GM19324 (cell line): ENCODE measurements at regions not wholly inside any gene's neighbourhood (a gene's known extent, or its start where the extent isn't known, plus 50 kb on each side); places are given as distances from the start of the nearest gene placed in this dataset.

Experiments used
- ATAC-seq: cut with Tn5 transposase; IDR thresholded peaks from one replicate; pipeline ENCODE4 v1.9.1; 2021; ENCODE audit warnings: mild to moderate bottlenecking, moderate library complexity; ENCODE audit not compliant: unreplicated experiment, low FRiP score

DNA sequence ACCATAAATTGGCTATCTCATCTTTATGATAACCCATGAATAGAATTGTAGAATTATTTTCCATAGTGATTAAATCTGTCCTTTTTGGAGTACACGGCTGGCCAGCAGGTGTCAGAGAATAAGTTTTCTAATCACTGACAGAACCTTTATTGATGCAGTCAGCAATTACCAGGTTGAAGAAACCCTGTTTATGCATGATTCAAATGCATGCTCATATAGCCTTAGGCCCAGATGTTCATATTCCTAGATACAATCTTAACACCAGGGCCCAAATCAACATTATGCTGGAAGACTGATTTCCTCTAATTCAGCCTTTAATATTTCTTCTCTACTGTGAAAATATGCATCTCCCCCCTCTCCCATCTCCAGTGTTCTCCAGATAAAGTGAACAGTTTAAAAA lies 243.5 kb upstream of the DCBLD2 start:
- no peak for ATAC-seq

DNA sequence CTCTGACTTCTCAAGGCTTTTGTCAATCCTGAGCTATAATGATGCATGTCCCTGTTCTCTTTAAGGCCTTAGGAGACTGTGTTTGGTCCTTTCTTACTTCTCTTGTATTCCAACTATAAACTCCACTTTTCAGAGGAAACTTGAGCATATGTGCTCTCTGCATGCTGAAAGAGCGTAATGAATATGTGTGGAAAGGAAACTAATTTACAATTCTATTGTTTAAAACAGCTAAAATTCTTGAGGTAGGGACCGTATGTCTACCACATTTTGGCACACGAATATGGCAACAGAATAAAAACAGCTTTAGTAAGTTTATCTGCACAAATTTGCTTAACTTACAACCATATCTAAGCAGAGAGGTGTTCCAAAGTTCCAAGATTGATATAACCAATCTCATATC lies 242.0 kb upstream of the DCBLD2 start:
- ATAC-seq, result no peak

DNA sequence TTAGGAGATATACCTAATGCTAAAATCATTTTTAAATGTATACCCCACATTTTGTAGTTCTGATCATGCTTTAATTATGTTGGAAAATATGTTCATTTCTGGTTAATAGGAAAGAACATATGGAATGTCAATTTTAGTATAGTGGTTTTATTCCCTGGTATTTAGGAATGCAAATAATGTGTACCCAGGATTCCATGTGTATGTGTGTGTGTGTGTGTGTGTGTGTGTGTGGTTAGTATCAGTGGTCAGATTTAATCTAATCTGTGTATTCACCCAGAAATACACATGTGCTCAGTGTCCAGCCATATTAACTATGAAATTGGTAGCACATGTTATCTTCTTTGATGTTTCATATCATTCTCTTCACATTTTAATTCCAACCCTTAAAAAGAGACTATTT lies 233.5 kb upstream of the DCBLD2 start:
- no peak for ATAC-seq

DNA sequence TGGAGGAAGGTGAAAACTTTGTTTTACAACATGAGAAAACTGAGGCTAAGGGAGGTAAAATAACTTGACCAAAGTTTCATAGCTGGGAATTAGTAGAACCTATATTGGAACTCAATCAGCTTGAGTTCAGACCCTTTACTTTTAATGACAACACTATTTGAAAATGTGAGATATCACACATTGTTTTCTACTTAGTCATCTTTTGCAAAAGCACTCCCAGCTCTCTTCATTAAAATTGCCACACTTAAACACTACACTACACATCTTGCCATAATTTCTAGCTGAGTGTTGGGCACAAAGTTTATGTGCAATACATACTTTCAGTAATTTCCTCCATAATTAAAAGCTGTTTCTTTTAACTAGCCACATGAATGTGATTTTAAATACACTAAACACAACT lies 230.4 kb upstream of the DCBLD2 start:
- no peak for ATAC-seq

DNA sequence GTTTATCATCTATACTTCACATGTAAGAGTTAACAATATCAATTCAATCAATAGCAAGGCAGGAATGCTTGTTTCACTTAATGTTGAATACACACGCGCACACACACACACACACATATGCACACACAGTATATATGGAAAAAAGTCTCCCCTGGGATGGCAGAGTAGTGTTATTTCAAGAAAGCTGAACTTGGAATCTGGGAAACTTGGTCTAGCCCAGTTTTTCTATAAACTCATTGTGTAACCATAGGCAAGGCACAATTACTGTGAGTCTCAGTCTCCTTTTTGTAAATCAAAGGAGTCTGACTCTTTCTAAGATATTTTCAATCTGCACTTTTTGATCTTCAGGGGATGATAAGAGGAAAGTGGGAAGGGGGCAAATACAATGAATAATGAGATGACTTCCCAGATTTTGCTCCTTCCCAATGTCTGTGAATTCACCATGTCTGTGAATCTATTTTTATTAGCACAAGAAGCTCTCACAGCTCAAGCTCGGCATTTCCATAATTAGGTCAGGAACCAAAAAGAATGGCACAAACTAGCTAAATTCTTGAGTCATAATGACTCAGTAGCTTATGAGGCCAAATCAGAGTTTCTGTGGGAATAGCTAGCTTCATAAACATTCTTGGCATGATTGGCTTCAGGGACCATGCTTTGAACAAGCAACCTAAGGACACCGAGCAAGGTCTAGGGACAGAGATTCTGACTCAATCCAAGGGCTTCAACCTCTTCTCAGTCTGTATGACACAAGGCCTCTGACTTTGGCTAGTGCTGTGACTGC lies 227.4 kb upstream of the DCBLD2 start:
- no peak for ATAC-seq

DNA sequence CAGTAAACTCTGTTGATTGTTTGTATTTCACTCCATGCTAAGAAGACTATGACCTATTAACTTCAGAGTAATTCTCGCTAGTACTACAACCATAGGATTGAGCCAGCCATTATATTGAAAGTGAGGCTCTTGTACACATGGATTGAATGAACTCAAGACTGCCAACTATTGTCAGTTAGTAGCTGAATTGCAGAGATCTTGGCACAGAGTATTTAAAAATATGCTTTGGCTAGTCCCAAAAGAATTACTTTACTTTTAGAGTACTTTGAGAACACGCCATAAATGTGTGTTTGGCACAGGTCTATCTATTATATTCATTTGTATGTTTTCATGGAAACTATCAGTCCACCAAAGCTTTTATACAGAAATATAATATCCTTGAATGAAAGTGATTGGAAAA lies 226.7 kb upstream of the DCBLD2 start:
- no peak for ATAC-seq

DNA sequence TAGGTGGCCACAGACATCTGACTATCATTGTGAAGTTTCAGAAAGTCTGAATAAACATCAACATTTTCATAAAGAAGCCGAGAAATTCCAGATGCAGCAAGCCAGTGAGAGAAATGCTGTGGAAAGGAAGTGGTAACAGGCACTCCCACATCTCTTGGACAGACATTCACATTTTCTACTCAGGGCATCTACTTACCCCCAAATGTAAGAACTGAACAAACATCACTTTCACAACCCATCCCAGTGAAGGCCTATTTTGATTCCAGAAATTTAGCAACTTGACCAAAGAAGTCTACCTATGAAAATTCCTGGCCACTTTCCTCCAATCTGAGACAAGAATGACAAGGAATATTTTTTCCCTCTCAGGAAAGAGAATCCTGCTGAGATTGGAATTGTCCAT lies 224.8 kb upstream of the DCBLD2 start:
- no peak for ATAC-seq

DNA sequence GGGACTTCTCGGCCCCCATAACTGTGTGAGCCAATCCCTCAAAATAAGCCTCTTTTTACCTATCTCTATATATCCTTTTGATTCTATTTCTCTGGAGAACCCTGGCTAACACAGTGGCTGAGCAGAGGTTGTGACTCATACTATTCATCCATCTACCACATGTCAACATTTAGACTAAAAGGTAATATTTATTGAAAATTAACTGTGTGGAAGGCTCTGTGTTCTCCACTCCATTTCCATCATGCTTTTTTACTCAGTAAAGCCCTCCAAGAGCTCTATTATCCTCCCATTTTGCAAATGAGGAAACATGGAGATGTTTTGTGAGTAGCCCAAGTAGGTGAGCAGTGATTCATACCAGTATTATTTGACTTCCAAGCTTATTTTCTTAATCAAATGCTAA lies 217.9 kb upstream of the DCBLD2 start:
- no peak for ATAC-seq

DNA sequence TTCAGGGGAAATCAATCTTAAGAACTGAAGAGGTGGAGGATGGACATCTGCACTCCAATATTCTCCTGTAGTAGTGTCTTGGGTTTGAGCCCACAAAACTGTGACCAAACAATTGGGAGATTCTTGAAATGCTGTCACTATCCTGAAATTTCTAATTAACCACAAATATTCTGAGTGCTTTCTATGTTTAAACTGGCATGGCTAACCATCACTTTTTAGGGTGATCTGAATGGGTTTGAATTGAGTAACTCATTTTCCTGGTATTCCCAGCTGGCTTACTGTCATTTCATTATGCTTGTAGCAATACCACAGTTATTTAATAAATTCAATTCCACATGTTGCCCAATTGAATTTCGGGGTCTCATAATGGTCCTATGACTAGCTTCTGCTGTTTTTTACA lies 216.9 kb upstream of the DCBLD2 start:
- no peak for ATAC-seq

DNA sequence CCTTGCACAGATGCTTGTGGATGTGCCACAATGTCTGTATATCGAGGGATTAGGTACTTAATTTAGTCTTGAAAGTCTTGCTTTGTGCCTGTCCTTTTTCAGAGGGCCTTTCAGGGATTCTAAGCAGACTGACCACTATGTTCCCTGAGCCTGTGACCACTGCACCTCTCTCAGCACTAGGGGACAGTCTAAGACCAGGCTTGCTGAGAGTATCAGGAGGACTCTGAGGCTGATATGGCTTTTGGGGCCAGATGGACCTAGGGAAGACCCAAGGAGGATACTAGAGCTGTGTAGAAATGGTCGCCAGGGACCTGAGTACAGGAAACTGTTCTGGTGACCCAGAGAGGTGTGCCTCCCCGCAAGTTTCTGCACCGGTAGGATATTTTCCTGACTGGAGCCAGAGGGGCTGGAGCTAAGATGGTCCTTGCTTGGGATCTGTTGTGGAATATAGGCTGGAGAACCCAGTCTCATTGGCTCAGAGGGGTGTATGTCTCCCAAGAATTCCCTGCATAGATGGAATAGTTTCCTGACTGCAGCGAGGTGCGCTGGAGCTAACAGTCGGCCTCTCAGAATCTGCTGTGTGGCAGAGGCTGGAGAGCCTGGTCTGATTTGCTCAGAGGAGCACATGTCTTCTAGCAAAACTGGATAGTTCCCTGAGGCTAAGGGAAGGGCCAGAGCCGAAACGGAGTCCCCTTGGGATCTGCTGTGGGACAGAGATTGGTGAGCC lies 213.2 kb upstream of the DCBLD2 start:
- no peak for ATAC-seq

DNA sequence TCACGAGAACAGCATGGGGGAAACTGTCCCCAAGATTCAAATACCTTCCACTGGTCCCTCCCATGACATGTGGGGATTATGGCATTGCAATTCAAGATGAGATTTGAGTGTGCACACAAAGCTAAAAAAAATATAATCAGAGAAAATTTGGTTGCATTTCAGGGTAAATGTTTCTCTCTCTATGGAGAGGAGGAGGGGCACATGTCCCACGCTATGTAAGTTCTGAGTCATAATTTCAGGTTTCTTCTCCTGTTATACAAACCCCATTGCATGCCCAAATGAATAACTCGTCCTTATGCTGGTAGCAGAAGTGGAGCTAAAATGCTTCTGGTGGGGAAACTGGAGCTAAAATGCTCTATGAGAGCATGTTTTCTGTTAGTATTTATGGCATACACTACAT lies 209.7 kb upstream of the DCBLD2 start:
- no peak for ATAC-seq

DNA sequence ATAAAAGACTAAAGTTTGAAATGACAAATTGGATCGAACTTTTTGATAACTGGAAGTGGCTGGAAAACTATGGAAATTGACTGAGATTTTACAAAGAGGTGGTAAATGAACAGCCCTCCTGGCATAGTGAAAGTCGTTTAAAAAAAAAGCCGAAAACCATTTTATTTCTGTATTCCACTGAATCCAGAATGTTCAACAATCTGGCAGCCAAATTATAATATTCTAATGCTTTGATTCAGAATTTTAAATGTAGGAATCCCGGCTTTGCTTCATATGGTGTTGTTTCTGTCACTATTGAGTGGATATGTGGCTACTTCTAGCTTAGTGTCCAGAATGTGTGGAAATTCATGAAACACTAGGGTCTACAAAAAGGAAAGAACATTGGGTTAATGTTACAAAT lies 208.9 kb upstream of the DCBLD2 start:
- no peak for ATAC-seq

DNA sequence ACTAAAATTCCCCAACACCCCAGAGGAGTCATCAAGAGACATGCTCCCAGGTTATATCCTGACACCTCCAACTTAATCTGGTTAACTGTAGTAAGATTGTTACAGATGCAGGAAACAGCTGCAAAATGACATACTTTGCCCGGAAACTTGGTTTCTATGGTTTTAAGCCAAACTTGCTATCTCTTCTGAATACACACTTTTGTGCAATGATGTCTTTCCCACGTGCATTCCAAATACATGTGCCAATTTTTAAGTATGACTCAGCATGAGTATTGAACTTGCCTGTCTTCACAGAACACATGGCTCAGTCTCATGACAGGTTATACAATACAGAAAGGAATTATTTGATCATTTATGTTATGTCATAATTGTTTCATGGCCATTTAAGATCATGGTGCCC lies 207.0 kb upstream of the DCBLD2 start:
- ATAC-seq, result no peak

DNA sequence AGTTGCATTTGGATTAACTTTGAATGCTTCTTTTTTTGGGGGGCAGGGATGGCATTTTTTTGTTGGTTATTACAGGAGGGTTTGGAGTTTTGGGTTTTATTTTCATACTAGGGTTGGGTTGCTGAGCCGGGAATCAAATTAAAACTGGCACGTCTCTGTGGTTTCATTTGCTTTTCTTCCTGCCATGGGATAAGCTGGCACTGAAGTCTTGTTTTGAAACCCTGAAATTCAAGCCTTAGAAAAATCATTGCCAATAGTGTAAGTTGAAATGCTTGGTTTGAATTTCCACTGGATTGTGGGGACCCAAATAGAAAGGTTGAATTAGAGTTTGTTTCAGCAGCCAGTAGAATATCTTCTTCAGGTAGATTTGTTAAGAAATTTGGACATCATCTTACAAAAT lies 193.1 kb upstream of the DCBLD2 start:
- no peak for ATAC-seq

DNA sequence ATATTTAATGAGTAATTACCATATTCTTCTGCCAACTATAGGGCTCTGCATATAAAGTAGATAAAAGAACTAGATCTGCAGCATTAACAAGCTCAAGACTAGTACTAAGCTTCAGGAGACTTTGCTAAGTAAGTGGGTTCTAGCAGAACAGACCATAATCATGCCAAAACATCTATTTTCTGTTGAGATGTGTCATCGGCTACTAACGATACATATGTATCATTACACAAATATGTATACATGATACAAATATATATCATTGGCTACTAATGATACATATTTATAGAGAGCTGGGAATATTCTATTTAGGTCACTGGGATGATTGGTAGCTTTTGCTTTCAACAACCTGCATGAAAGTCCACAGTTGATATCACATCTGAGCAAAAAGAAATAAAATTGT lies 185.8 kb upstream of the DCBLD2 start:
- ATAC-seq, result no peak

DNA sequence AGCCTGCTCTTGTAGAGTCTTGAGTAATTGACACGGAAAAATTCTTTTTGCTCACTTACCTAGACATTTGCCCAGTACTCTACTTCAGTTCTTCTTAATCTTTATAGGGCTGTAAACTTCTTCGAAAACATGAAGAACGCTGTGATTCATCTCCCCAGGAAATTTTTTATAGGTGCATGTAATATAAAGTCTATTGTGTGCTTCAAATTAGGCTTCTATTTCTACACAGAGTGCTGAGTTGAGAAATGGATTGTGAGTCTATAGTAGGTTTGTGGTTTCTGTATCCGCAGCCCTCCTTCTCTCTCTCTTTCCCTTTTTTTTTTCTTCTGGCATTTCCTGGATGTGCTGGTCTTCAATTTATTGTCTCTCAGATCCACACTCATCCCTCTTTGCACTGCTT lies 183.3 kb upstream of the DCBLD2 start:
- ATAC-seq, result no peak

DNA sequence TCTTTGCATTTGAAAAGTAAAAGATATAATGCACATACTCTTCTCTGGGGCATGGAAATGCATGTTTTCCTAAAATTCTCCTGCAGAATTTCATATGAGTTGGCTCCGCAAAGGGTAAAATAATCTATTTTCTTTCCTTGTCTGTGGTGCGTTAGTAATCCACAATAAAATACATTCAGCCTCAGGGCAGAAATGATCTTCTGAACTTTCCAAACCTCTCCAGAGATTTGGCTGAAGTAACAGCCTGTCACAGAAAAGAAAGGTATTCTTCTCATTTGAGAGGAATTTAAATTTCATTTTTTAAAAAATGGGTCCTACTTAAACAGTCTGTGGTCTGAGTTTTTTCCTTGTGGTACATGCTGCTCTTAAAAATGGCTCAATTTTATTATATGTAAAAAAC lies 182.7 kb upstream of the DCBLD2 start:
- no peak for ATAC-seq

DNA sequence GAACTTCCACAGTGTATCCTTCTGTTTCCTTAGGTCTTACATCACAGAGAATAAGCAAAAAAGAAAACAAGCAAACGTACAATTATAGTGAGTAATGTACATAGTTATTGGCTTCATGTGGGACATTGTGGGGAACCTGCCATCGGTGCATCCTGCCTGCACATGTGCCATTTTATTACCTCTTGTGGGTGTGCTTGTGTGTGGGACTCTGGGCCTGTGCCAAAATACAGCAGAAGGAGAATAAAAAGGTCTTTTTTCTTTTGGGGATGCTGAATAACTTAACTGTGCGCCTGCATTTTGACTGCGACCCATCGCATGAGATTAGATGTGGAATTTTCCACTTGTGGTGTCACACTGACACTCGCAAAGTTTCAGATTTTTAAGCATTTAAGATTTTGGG lies 169.6 kb upstream of the DCBLD2 start:
- no peak for ATAC-seq

DNA sequence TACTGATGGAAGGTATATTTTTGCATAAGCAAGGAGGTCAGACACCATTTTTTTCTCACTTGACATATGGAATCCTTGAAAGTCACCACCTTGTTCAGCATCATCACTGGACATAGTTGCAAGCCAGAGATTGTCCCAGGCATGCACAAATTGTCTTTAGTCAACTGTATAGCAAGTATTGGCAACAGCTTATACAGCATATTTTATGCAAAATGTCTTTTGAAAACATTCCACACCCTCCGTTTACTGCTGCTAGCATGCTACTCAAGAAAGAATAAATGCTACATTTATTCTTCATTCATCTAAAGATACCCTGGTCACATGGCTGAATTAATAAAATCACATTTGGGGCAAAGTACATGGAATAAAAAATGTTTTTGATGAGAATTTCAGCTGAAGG lies 168.5 kb upstream of the DCBLD2 start:
- ATAC-seq, result no peak

DNA sequence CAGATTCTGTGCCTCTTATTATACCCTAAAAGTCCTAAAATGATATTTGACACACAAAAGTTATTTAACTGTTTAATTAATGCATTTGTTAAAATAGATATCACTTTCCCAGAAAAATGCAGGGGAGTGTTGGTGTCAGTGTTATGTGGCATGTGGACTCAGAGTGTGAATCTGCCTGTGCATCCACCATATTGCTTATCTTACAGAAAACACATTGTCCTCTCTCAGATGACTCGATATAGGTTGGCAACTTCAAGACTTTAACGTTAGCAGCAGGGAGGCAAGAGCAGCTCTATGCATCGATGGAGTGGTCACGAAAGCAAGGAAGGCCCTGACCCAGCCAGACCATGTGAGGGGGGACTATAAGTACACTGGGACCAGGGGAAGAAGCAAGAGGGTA lies 165.4 kb upstream of the DCBLD2 start:
- no peak for ATAC-seq

DNA sequence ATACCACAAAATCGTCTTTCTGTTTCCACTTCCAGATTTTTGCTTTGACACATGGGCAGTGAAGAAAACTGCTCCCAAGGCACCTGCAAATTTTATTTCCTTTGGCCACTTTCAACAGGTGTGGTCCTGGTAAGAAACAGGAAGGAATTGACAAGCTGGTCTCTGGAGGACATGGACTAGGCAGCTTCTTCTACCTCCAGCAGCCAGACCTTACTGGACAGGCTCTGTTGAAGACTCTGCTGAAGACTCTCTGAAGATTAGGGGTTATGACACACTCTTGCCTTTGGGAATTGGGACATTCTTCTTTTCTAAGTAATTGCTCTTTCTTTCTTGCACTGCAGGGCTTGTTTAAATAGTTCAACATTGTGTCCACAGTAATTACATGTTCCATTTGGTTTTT lies 147.7 kb upstream of the DCBLD2 start:
- ATAC-seq, result no peak

DNA sequence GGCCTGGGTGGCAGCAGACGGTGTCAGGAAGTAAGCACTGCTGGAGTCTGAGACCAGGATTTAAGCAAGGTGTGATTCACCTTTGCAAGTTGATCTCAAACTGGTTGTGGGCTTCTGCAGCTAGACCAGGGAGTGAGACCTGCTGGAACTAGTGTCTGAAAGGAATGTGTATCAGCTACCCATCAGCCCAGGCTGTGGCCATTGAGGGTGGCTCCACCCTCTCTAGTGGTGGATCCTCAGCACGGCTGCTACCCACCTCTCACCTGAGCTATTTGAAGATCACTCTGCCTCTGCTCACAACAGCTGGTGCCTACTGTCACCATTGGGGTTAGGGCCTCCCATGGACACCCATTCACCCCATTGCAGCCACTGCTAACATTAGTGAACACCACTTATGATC lies 140.3 kb upstream of the DCBLD2 start:
- no peak for ATAC-seq
